H1 (cell line): ENCODE measurements at regions not wholly inside any gene's neighbourhood (a gene's known extent, or its start where the extent isn't known, plus 50 kb on each side); places are given as distances from the start of the nearest gene placed in this dataset.

Experiments
- CTCF ChIA-PET: fragments of 300-600 bp; sonication (Branson Sonifier 250); formaldehyde crosslinking; loops from one replicate; lab custom pipeline; 2021; ENCODE audit not compliant: partially characterized antibody; lab: Charles Lee
- POLR2A ChIA-PET: fragments of 300-600 bp; sonication (Branson Sonifier 250); formaldehyde crosslinking; loops from one replicate; lab custom pipeline; 2021; ENCODE audit warnings: inconsistent platforms; ENCODE audit not compliant: partially characterized antibody; lab: Charles Lee
- DNase-seq, 2 experiments: peaks; one replicate each; pipeline versions ENCODE4 v3.0.0 to v3.0.0-alpha.2; 2010 to 2022; ENCODE audit warnings: low spot score in 2 of 2, low read depth in 1 of 2, mixed read lengths in 1 of 2
- FAIRE-seq: peaks from 2 replicates; lab custom pipeline; 2011; peaks lifted over from hg19 to GRCh38; lab: Jason Lieb, UNC
- H2AFZ ChIP-seq: 2 replicates; pipeline ENCODE4 v1.8.1; 2012; ENCODE audit warnings: low read length, inconsistent platforms
- H2AK5ac ChIP-seq: 2 replicates; pipeline ENCODE4 v1.6.1; 2013; ENCODE audit warnings: low read depth, low read length
- H2BK120ac ChIP-seq: replicated peaks from 2 replicates; pipeline ENCODE3; 2013; ENCODE audit warnings: low read depth, low read length, inconsistent platforms
- H2BK12ac ChIP-seq: 2 replicates; pipeline ENCODE4 v1.6.1; 2013; ENCODE audit warnings: low read depth, low read length
- H2BK15ac ChIP-seq: 2 replicates; pipeline ENCODE4 v1.6.1; 2013; ENCODE audit warnings: low read length
- H2BK20ac ChIP-seq: 2 replicates; pipeline ENCODE4 v1.6.1; 2013; ENCODE audit warnings: low read length
- H2BK5ac ChIP-seq: 2 replicates; pipeline ENCODE4 v1.6.1; 2013; ENCODE audit warnings: low read depth, low read length
- H3K14ac ChIP-seq: 2 replicates; pipeline ENCODE4 v1.6.1; 2013; ENCODE audit warnings: inconsistent platforms; ENCODE audit not compliant: insufficient read length
- H3K18ac ChIP-seq: 2 replicates; pipeline ENCODE4 v1.6.1; 2013; ENCODE audit warnings: low read length; ENCODE audit errors: extremely low read depth
- H3K23ac ChIP-seq: 2 replicates; pipeline ENCODE4 v1.6.1; 2013; ENCODE audit warnings: inconsistent platforms; ENCODE audit not compliant: insufficient read length
- H3K23me2 ChIP-seq: 2 replicates; pipeline ENCODE4 v1.6.1; 2013; ENCODE audit warnings: low read depth, low read length
- H3K27ac ChIP-seq: 2 replicates; pipeline ENCODE4 v1.6.1; 2011; ENCODE audit warnings: low read depth, low read length, inconsistent platforms
- H3K27me3 ChIP-seq, 4 experiments: replicated peaks in 1 of 4; 1 replicate in 1 of 4; 2 replicates in 3 of 4; pipeline versions ENCODE4 v1.6.1 to v1.8.1; 2011 to 2013; ENCODE audit warnings: low read length in 3 of 4, mild to moderate bottlenecking in 3 of 4, inconsistent platforms in 2 of 4, mixed read lengths in 2 of 4, moderate library complexity in 1 of 4; ENCODE audit not compliant: control insufficient read depth in 3 of 4, insufficient read depth in 3 of 4; ENCODE audit errors: extremely low read depth in 1 of 4
- H3K36me3 ChIP-seq, 4 experiments: 2 replicates each; pipeline versions ENCODE4 v1.6.1 to v1.8.1; 2011 to 2013; ENCODE audit warnings: mild to moderate bottlenecking in 4 of 4, low read length in 3 of 4, moderate library complexity in 2 of 4, control low read depth in 1 of 4, inconsistent platforms in 1 of 4; ENCODE audit not compliant: insufficient read depth in 4 of 4, control insufficient read depth in 2 of 4
- H3K4ac ChIP-seq: replicated peaks from 2 replicates; pipeline ENCODE3; 2013; ENCODE audit warnings: low read length, low read depth, mixed read lengths, inconsistent platforms; ENCODE audit not compliant: insufficient read length
- H3K4me1 ChIP-seq, 4 experiments: replicated peaks in 1 of 4; 1 replicate in 1 of 4; 2 replicates in 3 of 4; pipeline versions ENCODE4 v1.6.1 to v1.8.1; 2011 to 2013; ENCODE audit warnings: low read length in 3 of 4, inconsistent platforms in 2 of 4, mixed read lengths in 1 of 4; ENCODE audit not compliant: insufficient read depth in 4 of 4, control insufficient read depth in 3 of 4
- H3K4me2 ChIP-seq, 2 experiments: 2 replicates each; pipeline versions ENCODE4 v1.6.1 to v1.8.1; 2011 to 2013; ENCODE audit warnings: low read depth in 2 of 2, low read length in 2 of 2, control low read depth in 1 of 2, inconsistent platforms in 1 of 2, mild to moderate bottlenecking in 1 of 2; ENCODE audit not compliant: insufficient read depth in 1 of 2
- H3K4me3 ChIP-seq, 4 experiments: fragments of 200-600, 300-600 bp in 1 of 4; sonication (generic), shearing (Covaris generic), sonication (Bioruptor Twin) in 1 of 4; 2 replicates each; pipeline versions ENCODE4 v1.5.1 to v1.8.1; 2011 to 2016; ENCODE audit warnings: low read length in 4 of 4, low read depth in 3 of 4, control low read depth in 2 of 4, inconsistent platforms in 2 of 4, mild to moderate bottlenecking in 2 of 4, mixed read lengths in 1 of 4, moderate library complexity in 1 of 4; ENCODE audit not compliant: insufficient read depth in 2 of 4; ENCODE audit errors: extremely low read depth in 1 of 4
- H3K56ac ChIP-seq: replicated peaks from 2 replicates; pipeline ENCODE3; 2013; ENCODE audit warnings: low read depth, mild to moderate bottlenecking, mixed read lengths, low read length, inconsistent platforms; ENCODE audit not compliant: insufficient read length
- H3K79me1 ChIP-seq: 2 replicates; pipeline ENCODE4 v1.6.1; 2013; ENCODE audit warnings: low read depth, low read length, control low read depth
- H3K79me2 ChIP-seq, 2 experiments: 2 replicates each; pipeline versions ENCODE4 v1.6.1 to v1.8.1; 2012 to 2013; ENCODE audit warnings: low read length in 2 of 2, mild to moderate bottlenecking in 2 of 2, inconsistent platforms in 1 of 2; ENCODE audit not compliant: insufficient read depth in 2 of 2, control insufficient read depth in 1 of 2
- H3K9ac ChIP-seq, 4 experiments: replicated peaks in 1 of 4; 1 replicate in 1 of 4; 2 replicates in 3 of 4; pipeline versions ENCODE4 v1.6.1 to v1.8.1; 2011 to 2013; ENCODE audit warnings: low read depth in 3 of 4, low read length in 3 of 4, control low read depth in 2 of 4, mild to moderate bottlenecking in 2 of 4, moderate library complexity in 2 of 4, inconsistent platforms in 1 of 4; ENCODE audit errors: extremely low read depth in 1 of 4
- H3K9me3 ChIP-seq, 2 experiments: 2 replicates each; pipeline versions ENCODE4 v1.6.1 to v1.8.1; 2012 to 2013; ENCODE audit warnings: mild to moderate bottlenecking in 2 of 2, moderate library complexity in 2 of 2, control low read depth in 1 of 2, inconsistent platforms in 1 of 2, low read depth in 1 of 2, low read length in 1 of 2, mixed read lengths in 1 of 2; ENCODE audit not compliant: insufficient read depth in 2 of 2
- H4K20me1 ChIP-seq, 2 experiments: replicated peaks in 1 of 2; 2 replicates each; pipeline versions ENCODE3 to v1.8.1; 2011 to 2013; ENCODE audit warnings: inconsistent platforms in 2 of 2, low read length in 2 of 2, mild to moderate bottlenecking in 1 of 2; ENCODE audit not compliant: insufficient read depth in 2 of 2, control insufficient read depth in 1 of 2
- H4K5ac ChIP-seq: 2 replicates; pipeline ENCODE4 v1.6.1; 2013; ENCODE audit warnings: low read length, low read depth, mixed read lengths, inconsistent platforms; ENCODE audit not compliant: insufficient read length
- H4K8ac ChIP-seq: 2 replicates; pipeline ENCODE4 v1.8.0; 2013; ENCODE audit warnings: mild to moderate bottlenecking, moderate library complexity, low read length, inconsistent platforms; ENCODE audit not compliant: insufficient read depth; ENCODE audit errors: extremely low read depth
- H4K91ac ChIP-seq: replicated peaks from 2 replicates; pipeline ENCODE3; 2013; ENCODE audit warnings: low read length, mixed read lengths, inconsistent platforms; ENCODE audit not compliant: insufficient read length
- ATF3 ChIP-seq: IDR thresholded peaks from 2 replicates; pipeline ENCODE4 v1.6.1; 2011; ENCODE audit warnings: low read depth, mild to moderate bottlenecking, low read length; ENCODE audit not compliant: insufficient read depth
- EP300 ChIP-seq, 2 experiments: IDR thresholded peaks; 1 replicate in 1 of 2; 2 replicates in 1 of 2; pipeline ENCODE4 v1.6.1; 2011 to 2012; ENCODE audit warnings: low read depth in 2 of 2, low read length in 2 of 2, mild to moderate bottlenecking in 2 of 2, borderline replicate concordance in 1 of 2, inconsistent platforms in 1 of 2, moderate library complexity in 1 of 2
- EZH2 ChIP-seq: fragments of 200-600 bp; sonication (generic); IDR thresholded peaks from 2 replicates; pipeline ENCODE4 v1.7.1; 2012; ENCODE audit warnings: low read depth, mild to moderate bottlenecking, moderate library complexity, low read length, inconsistent platforms; ENCODE audit not compliant: severe bottlenecking
- GABPA ChIP-seq: IDR thresholded peaks from 2 replicates; pipeline ENCODE4 v1.6.1; 2011; ENCODE audit warnings: mild to moderate bottlenecking, low read length, moderate library complexity, borderline replicate concordance; ENCODE audit not compliant: insufficient read depth
- KDM1A ChIP-seq: fragments of 200-600, 300-600 bp; sonication (generic); IDR thresholded peaks from 2 replicates; pipeline ENCODE4 v1.7.1; 2016; ENCODE audit warnings: mild to moderate bottlenecking, low read length, borderline replicate concordance
- POLR2AphosphoS5 ChIP-seq: IDR thresholded peaks from 2 replicates; pipeline ENCODE4 v1.6.1; 2011; ENCODE audit warnings: low read depth, low read length
- RNF2 ChIP-seq: fragments of 200-900, 300-1000 bp; sonication (generic); IDR thresholded peaks from 2 replicates; pipeline ENCODE4 v1.7.1; 2016; ENCODE audit warnings: borderline replicate concordance, low read depth, mild to moderate bottlenecking, antibody characterized with exemption, low read length; ENCODE audit not compliant: poor library complexity, severe bottlenecking; ENCODE audit errors: missing control alignments
- RXRA ChIP-seq: IDR thresholded peaks from 2 replicates; pipeline ENCODE4 v1.6.1; 2011; ENCODE audit warnings: low read depth, mild to moderate bottlenecking, low read length, moderate library complexity; ENCODE audit not compliant: insufficient read depth
- SAP30 ChIP-seq: fragments of 300-600 bp; sonication (generic); IDR thresholded peaks from 2 replicates; pipeline ENCODE4 v1.7.1; 2012; ENCODE audit warnings: low read length, moderate library complexity, mild to moderate bottlenecking, inconsistent platforms; ENCODE audit not compliant: insufficient read depth, insufficient replicate concordance
- SIN3A ChIP-seq, 2 experiments: IDR thresholded peaks in 1 of 2; conservative IDR thresholded peaks in 1 of 2; 2 replicates each; pipeline ENCODE4 v1.6.1; 2011 to 2012; ENCODE audit warnings: low read length in 2 of 2, improper control_type of control experiment in 1 of 2, low read depth in 1 of 2, mild to moderate bottlenecking in 1 of 2
- ZNF274 ChIP-seq: IDR thresholded peaks from 2 replicates; pipeline ENCODE4 v1.7.0; 2012; ENCODE audit warnings: low read length, borderline replicate concordance; ENCODE audit errors: extremely low read depth
- WGBS, 2 experiments: shearing (Covaris generic) in 1 of 2; methylation state at CpG; one replicate each; pipeline versions ENCODE4 v1.1.6 to v1.1.7; 2013 to 2015; ENCODE audit warnings: low lambda C conversion rate in 2 of 2, mixed read lengths in 2 of 2, inconsistent platforms in 1 of 2, low coverage in 1 of 2, missing lambda C conversion rate in 1 of 2; ENCODE audit not compliant: insufficient replicate concordance in 2 of 2, insufficient coverage in 1 of 2, insufficient read length in 1 of 2; ENCODE audit errors: extremely low coverage in 1 of 2, missing lambda C conversion rate in 1 of 2; 5-methylcytosine and 5-hydroxymethylcytosine counted together

GRCh38 chr5:4580772-4581171 lies 559.4 kb upstream of the ADAMTS16 start:
- Histone ChIP-seq H3K56ac (no peak overlapping the region), H3K4ac (peak overlapping the region; percentile 58), H3K14ac (no peak overlapping the region), H3K27ac (no peak overlapping the region), H4K8ac (no peak overlapping the region; the same call in none of the 2 replicates), H3K23me2 (no peaks in the 10 kb centered on the region), H3K9me3 (no peaks in the 10 kb centered on the region; a peak in 1 of 4 replicates), H3K79me2 (no peaks in the 10 kb centered on the region), H2AK5ac (peak overlapping the region; percentile 13; the same call in 1 of the 2 replicates), H3K27me3 (no peaks in the 10 kb centered on the region), H4K20me1 (no peaks in the 10 kb centered on the region), H2BK15ac (0 out of 2 replicates have a peak overlapping the region, but pooled peaks have one; percentile 48), H3K4me1 (no peaks in the 10 kb centered on the region; a peak in 1 of 7 replicates), H3K79me1 (0 out of 2 replicates have a peak, but pooled peaks cover 3% of the 10 kb centered on the region), H3K23ac (no peak overlapping the region), H3K4me3 (no peak overlapping the region), H4K5ac (no peak overlapping the region), H3K9ac (no peak overlapping the region), H2BK120ac (no peak overlapping the region), H3K4me2 (no peak overlapping the region), H3K36me3 (no peaks in the 10 kb centered on the region), H4K91ac (peak overlapping the region; percentile 84), H2BK12ac (peak overlapping the region; percentile 52; the same call in 1 of the 2 replicates), H3K18ac (no peak overlapping the region), H2BK20ac (no peak overlapping the region), H2BK5ac (peak overlapping the region; percentile 37; the same call in 1 of the 2 replicates), H2AFZ (no peak overlapping the region)
- FAIRE-seq (no peak), DNase-seq (no peak)
- ChIA-PET CTCF (no interaction called here), POLR2A (no interaction called here)
- TF ChIP-seq SAP30 (no peak), ZNF274 (no peak), RNF2 (no peak), KDM1A (no peak), POLR2AphosphoS5 (no peak), EZH2 (no peak), GABPA (no peak), ATF3 (no peak), RXRA (no peak), SIN3A (conservative IDR thresholded peaks at IDR 0.05 in 1 of 2, IDR thresholded peaks at IDR 0.05 in 1 of 2; ENCODE audit: low read depth in 1 of 2, low read length in 2 of 2) (no peak), EP300 (IDR thresholded peaks at IDR 0.05; ENCODE audit: borderline replicate concordance in 1 of 2, low read depth in 2 of 2, low read length in 2 of 2) (no peak)
- 90% methylated on average over 19 of the region's 19 CpGs; no CpG with 5 or more reads in 1 of the 2 experiments for WGBS, 2 experiments
